ENCODE measurements at regions not wholly inside any gene's neighbourhood (a gene's known extent, or its start where the extent isn't known, plus 50 kb on each side); places are given as distances from the start of the nearest gene placed in this dataset.

GRCh38 chr2:221204699-221205098, 367.4 kb downstream of the EPHA4 start:
- TF ChIP-seq POLR2A (IDR thresholded peaks at IDR 0.05) (no peak), CTCF (IDR thresholded peaks at IDR 0.05) (no peak)
